A549 (cell line): ENCODE measurements at regions not wholly inside any gene's neighbourhood (a gene's known extent, or its start where the extent isn't known, plus 50 kb on each side); places are given as distances from the start of the nearest gene placed in this dataset.

Experiments used
- JUN ChIP-seq, 2 experiments: fragments of >200 bp; sonication (Bioruptor Twin); formaldehyde crosslinking; IDR thresholded peaks; 2 replicates in 1 of 2; 3 replicates in 1 of 2; pipeline ENCODE4 v1.6.1; 2016 to 2017
- POLR2A ChIP-seq: IDR thresholded peaks from 2 replicates; pipeline ENCODE4 v1.6.1; 2012; ENCODE audit warnings: mild to moderate bottlenecking, low read length
- REST ChIP-seq: fragments of 200-600 bp; sonication (generic); IDR thresholded peaks from 2 replicates; pipeline ENCODE4 v1.6.1; 2016; ENCODE audit warnings: antibody characterized with exemption, mild to moderate bottlenecking, moderate library complexity
- TF ChIP-seq, protein P1 (sequence below): fragments of >200 bp; sonication (Bioruptor Twin); formaldehyde crosslinking; IDR thresholded peaks from 3 replicates; pipeline ENCODE4 v1.5.1; 2016

DNA sequence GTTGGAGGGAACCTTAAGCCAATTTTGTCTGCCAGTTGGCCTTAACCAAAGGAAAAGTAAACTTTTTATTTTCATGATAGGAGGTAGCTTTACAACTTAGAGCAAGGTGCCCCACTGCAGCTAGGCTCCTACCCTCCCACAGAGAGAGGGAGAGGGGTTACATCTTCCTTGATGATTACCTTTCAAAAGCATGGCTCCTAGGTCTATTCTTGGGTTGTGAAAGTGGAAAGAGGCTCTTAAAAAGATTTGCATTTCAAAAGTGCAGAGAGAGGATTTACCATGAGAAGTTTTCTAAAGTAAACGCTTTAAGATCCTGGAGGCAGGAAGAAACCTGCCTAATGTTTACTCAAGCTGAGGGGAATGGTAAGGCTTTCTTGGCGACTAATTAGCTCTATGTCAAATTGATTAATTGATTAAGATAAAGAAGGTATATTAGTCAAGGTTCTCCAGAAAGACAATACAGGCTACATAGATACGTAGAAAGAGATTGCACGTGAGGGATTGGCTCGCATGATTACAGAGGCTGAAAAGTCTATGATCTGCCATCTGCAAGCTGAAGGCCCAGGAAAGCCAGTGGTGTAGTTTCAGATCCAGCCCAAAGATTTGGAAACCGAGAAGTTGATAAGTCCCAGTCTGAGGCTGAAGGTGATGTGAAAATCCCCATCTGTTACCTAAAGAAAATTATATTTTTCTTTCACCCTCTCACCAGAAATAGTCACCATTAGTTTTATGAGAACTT, 333.8 kb upstream of the CTNND2 start:
- TF ChIP-seq POLR2A (no peak), JUN (IDR thresholded peaks at IDR 0.05) (no peak), REST (no peak)
- TF ChIP-seq, protein P1, sequence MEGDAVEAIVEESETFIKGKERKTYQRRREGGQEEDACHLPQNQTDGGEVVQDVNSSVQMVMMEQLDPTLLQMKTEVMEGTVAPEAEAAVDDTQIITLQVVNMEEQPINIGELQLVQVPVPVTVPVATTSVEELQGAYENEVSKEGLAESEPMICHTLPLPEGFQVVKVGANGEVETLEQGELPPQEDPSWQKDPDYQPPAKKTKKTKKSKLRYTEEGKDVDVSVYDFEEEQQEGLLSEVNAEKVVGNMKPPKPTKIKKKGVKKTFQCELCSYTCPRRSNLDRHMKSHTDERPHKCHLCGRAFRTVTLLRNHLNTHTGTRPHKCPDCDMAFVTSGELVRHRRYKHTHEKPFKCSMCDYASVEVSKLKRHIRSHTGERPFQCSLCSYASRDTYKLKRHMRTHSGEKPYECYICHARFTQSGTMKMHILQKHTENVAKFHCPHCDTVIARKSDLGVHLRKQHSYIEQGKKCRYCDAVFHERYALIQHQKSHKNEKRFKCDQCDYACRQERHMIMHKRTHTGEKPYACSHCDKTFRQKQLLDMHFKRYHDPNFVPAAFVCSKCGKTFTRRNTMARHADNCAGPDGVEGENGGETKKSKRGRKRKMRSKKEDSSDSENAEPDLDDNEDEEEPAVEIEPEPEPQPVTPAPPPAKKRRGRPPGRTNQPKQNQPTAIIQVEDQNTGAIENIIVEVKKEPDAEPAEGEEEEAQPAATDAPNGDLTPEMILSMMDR: no peak
